ENCODE measurements at regions not wholly inside any gene's neighbourhood (a gene's known extent, or its start where the extent isn't known, plus 50 kb on each side); places are given as distances from the start of the nearest gene placed in this dataset.

GRCh38 chr2:239693761-239694415, 293.1 kb upstream of the HDAC4 start:
- H3K27me3 Mint-ChIP-seq: no peaks in the 10 kb centered on the region
- no peaks in the 10 kb centered on the region for H3K4me1 Mint-ChIP-seq (ENCODE audit: low read depth)
- Histone ChIP-seq H3K27me3 (ENCODE audit: control insufficient read depth in 1 of 2, insufficient read depth in 2 of 2, low read length in 2 of 2) (no peaks in the 10 kb centered on the region), H3K4me3 (ENCODE audit: low read length) (no peak overlapping the region), H3K4me1 (ENCODE audit: insufficient read depth, low read length) (no peaks in the 10 kb centered on the region), H3K36me3 (ENCODE audit: insufficient read depth, low read length) (no peaks in the 10 kb centered on the region), H3K27ac (ENCODE audit: low read depth in 1 of 2, low read length in 2 of 2) (no peak overlapping the region), H3K9me3 (ENCODE audit: control insufficient read depth in 1 of 2, insufficient read depth in 1 of 2, low read length in 2 of 2) (peaks cover 0 to 7% of the 10 kb centered on the region in 2 experiments)
- ChIA-PET POLR2A (no interaction called here), CTCF (no interaction called here)
- H3K9me3 Mint-ChIP-seq: no peaks in the 10 kb centered on the region
- intact Hi-C loops (cut with DNase I, micrococcal nuclease): no loop called here
- no peak for TF ChIP-seq CTCF (IDR thresholded peaks at IDR 0.05)
- no peak overlapping the region for H3K27ac Mint-ChIP-seq
- no peaks in the 10 kb centered on the region for H3K36me3 Mint-ChIP-seq (ENCODE audit: low read depth)
- H3K4me3 Mint-ChIP-seq: no peak overlapping the region
- DNase-seq: peak in 1 of 14 experiments; percentile 21
- no peak for ATAC-seq (ENCODE audit: poor library complexity)

GRCh38 chr2:239693330-239693729, 292.5 kb upstream of the HDAC4 start:
- Mint-ChIP-seq H3K9me3 (no peaks in the 10 kb centered on the region), H3K27me3 (no peaks in the 10 kb centered on the region), H3K4me1 (ENCODE audit: low read depth) (no peaks in the 10 kb centered on the region)

GRCh38 chr2:239692919-239693318, 292.1 kb upstream of the HDAC4 start:
- Mint-ChIP-seq H3K4me3 (no peak overlapping the region), H3K27ac (no peak overlapping the region), H3K9me3 (no peaks in the 10 kb centered on the region), H3K36me3 (ENCODE audit: low read depth) (no peaks in the 10 kb centered on the region), H3K27me3 (no peaks in the 10 kb centered on the region), H3K4me1 (ENCODE audit: low read depth) (no peaks in the 10 kb centered on the region)
- intact Hi-C loops (cut with DNase I, micrococcal nuclease): no loop called here
- ChIA-PET CTCF (no interaction called here), POLR2A (no interaction called here)
- no peak for TF ChIP-seq CTCF (IDR thresholded peaks at IDR 0.05)
- Histone ChIP-seq H3K9me3 (ENCODE audit: control insufficient read depth in 1 of 2, insufficient read depth in 1 of 2, low read length in 2 of 2) (peaks cover 0 to 7% of the 10 kb centered on the region in 2 experiments), H3K36me3 (ENCODE audit: insufficient read depth, low read length) (no peaks in the 10 kb centered on the region), H3K27ac (ENCODE audit: low read depth in 1 of 2, low read length in 2 of 2) (no peak overlapping the region), H3K4me1 (ENCODE audit: insufficient read depth, low read length) (no peaks in the 10 kb centered on the region), H3K27me3 (ENCODE audit: control insufficient read depth in 1 of 2, insufficient read depth in 2 of 2, low read length in 2 of 2) (no peaks in the 10 kb centered on the region), H3K4me3 (ENCODE audit: low read length) (no peak overlapping the region)
- ATAC-seq (ENCODE audit: poor library complexity) (no peak), DNase-seq (no peak)

More at GRCh38 chr2:239693330-239693729, 292.5 kb upstream of the HDAC4 start:
- peak in 1 of 14 experiments; percentile 11 for DNase-seq
- Mint-ChIP-seq H3K4me3 (no peak overlapping the region), H3K36me3 (ENCODE audit: low read depth) (no peaks in the 10 kb centered on the region), H3K27ac (no peak overlapping the region)
- no peaks in the 10 kb centered on the region for H3K36me3 ChIP-seq (ENCODE audit: insufficient read depth, low read length)
- peaks cover 0 to 7% of the 10 kb centered on the region in 2 experiments for H3K9me3 ChIP-seq (ENCODE audit: control insufficient read depth in 1 of 2, insufficient read depth in 1 of 2, low read length in 2 of 2)
- no peak overlapping the region for H3K27ac ChIP-seq (ENCODE audit: low read depth in 1 of 2, low read length in 2 of 2)
- H3K27me3 ChIP-seq (ENCODE audit: control insufficient read depth in 1 of 2, insufficient read depth in 2 of 2, low read length in 2 of 2): no peaks in the 10 kb centered on the region
- POLR2A ChIA-PET: no interaction called here
- no peak for TF ChIP-seq CTCF (IDR thresholded peaks at IDR 0.05)
- intact Hi-C loops (cut with DNase I, micrococcal nuclease): no loop called here
- H3K4me1 ChIP-seq (ENCODE audit: insufficient read depth, low read length): no peaks in the 10 kb centered on the region
- no peak overlapping the region for H3K4me3 ChIP-seq (ENCODE audit: low read length)
- CTCF ChIA-PET: no interaction called here
- ATAC-seq (ENCODE audit: poor library complexity): no peak
